HEK293T (cell line): ENCODE measurements at regions not wholly inside any gene's neighbourhood (a gene's known extent, or its start where the extent isn't known, plus 50 kb on each side); places are given as distances from the start of the nearest gene placed in this dataset.

Source experiments
- CTCF ChIA-PET: fragments of 350-600 bp; formaldehyde crosslinking; extraction: SDS; loops from one replicate; lab custom pipeline; 2021; ENCODE audit warnings: antibody characterized with exemption, inconsistent platforms; lab: Yijun Ruan, JAX
- POLR2A ChIA-PET: fragments of 350-600 bp; formaldehyde crosslinking; extraction: SDS; loops from one replicate; lab custom pipeline; 2020; ENCODE audit warnings: antibody characterized with exemption, inconsistent platforms; lab: Yijun Ruan, JAX
- DNase-seq: peaks from one replicate; pipeline ENCODE4 v3.0.0; 2012; ENCODE audit warnings: mixed read lengths; ENCODE audit errors: extremely low spot score
- ARNT ChIP-seq: fragments of 450-650 bp; IDR thresholded peaks from 2 replicates; pipeline ENCODE4 v1.6.1; 2017; ENCODE audit warnings: mild to moderate bottlenecking
- BHLHE40 ChIP-seq: fragments of 450-650 bp; IDR thresholded peaks from 2 replicates; pipeline ENCODE4 v1.6.1; 2016; ENCODE audit warnings: mild to moderate bottlenecking, moderate library complexity, borderline replicate concordance
- CTBP1 ChIP-seq: fragments of 450-650 bp; IDR thresholded peaks from 2 replicates; pipeline ENCODE4 v1.6.1; 2016; ENCODE audit warnings: borderline replicate concordance
- ELF4 ChIP-seq: fragments of 450-650 bp; IDR thresholded peaks from 2 replicates; pipeline ENCODE4 v1.6.1; 2017; ENCODE audit warnings: antibody characterized with exemption
- FOXA1 ChIP-seq: fragments of 450-650 bp; IDR thresholded peaks from 2 replicates; pipeline ENCODE4 v1.6.1; 2016; ENCODE audit warnings: mild to moderate bottlenecking
- FOXK2 ChIP-seq: fragments of 450-650 bp; IDR thresholded peaks from 2 replicates; pipeline ENCODE4 v1.6.1; 2016; ENCODE audit warnings: mild to moderate bottlenecking
- FOXM1 ChIP-seq: fragments of 450-650 bp; IDR thresholded peaks from 2 replicates; pipeline ENCODE4 v1.6.1; 2017; ENCODE audit warnings: mild to moderate bottlenecking, borderline replicate concordance
- HDGF ChIP-seq: fragments of 450-650 bp; IDR thresholded peaks from 2 replicates; pipeline ENCODE4 v1.6.1; 2017; ENCODE audit warnings: antibody characterized with exemption, borderline replicate concordance
- L3MBTL2 ChIP-seq: fragments of 450-650 bp; conservative IDR thresholded peaks from 2 replicates; pipeline ENCODE4 v1.6.1; 2016; ENCODE audit warnings: mild to moderate bottlenecking
- LEF1 ChIP-seq: fragments of 450-650 bp; IDR thresholded peaks from 2 replicates; pipeline ENCODE4 v1.6.1; 2017; ENCODE audit warnings: mild to moderate bottlenecking, borderline replicate concordance
- NFRKB ChIP-seq: fragments of 450-650 bp; IDR thresholded peaks from 2 replicates; pipeline ENCODE4 v1.6.1; 2016; ENCODE audit warnings: mild to moderate bottlenecking, moderate library complexity
- SP1 ChIP-seq: fragments of 450-650 bp; IDR thresholded peaks from 2 replicates; pipeline ENCODE4 v1.6.1; 2017
- SUZ12 ChIP-seq: fragments of 450-650 bp; IDR thresholded peaks from 2 replicates; pipeline ENCODE4 v1.6.1; 2016; ENCODE audit warnings: mild to moderate bottlenecking
- TARDBP ChIP-seq: fragments of 450-650 bp; IDR thresholded peaks from 2 replicates; pipeline ENCODE4 v1.6.1; 2016
- ZNF384 ChIP-seq: fragments of 450-650 bp; IDR thresholded peaks from 2 replicates; pipeline ENCODE4 v1.6.1; 2016
- TF ChIP-seq, protein P1 (sequence below): fragments of 450-650 bp; IDR thresholded peaks from 2 replicates; pipeline ENCODE4 v1.6.1; 2016

DNA sequence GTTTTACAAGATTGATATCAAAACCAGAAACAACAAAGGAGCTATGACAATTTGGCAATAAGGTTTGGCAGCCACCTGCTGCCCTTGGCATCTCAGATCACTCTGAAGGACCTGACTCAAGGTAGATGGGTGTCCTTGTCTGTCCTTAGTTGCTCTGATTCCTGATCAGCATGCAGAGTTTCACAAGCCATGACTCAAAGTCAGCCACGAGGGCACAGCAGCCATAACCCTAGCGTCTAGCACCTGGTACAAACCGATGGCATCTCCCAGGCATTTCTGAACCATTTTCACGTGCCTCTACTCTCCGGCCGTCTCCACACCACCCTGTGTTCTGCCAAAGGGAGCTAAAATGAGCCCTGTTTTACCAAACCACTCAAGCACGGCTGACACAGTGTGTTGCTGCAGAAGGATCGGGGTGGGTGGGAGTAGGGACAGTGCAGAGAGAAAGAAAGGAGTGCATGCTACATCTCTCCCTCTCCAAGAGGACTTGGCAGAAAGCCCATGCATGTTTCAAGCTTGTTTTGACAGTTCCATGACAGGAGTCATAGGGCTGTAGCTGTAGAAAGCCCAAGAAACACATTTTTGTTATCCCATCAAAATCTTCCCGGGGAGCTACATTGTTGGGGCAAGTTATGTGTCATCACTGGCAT is 297.3 kb downstream of the ABCC12 start:
- ChIA-PET POLR2A (interaction anchor here (1.0 kb wide), 1 partner anchor 8 kb away, joined by 3 read pairs; no protein-coding TSS in a partner anchor), CTCF (interaction anchor here (1.1 kb wide), 1 partner anchor 12 kb away, joined by 3 read pairs; no protein-coding TSS in a partner anchor)
- no peak for DNase-seq
- TF ChIP-seq SUZ12 = no peak
- no peak for TF ChIP-seq FOXM1
- no peak for TF ChIP-seq HDGF
- TF ChIP-seq ARNT = no peak
- no peak for TF ChIP-seq FOXA1
- TF ChIP-seq NFRKB = no peak
- TF ChIP-seq CTBP1 = no peak
- no peak for TF ChIP-seq ELF4
- TF ChIP-seq SP1 = no peak
- no peak for TF ChIP-seq TARDBP
- TF ChIP-seq, protein P1, sequence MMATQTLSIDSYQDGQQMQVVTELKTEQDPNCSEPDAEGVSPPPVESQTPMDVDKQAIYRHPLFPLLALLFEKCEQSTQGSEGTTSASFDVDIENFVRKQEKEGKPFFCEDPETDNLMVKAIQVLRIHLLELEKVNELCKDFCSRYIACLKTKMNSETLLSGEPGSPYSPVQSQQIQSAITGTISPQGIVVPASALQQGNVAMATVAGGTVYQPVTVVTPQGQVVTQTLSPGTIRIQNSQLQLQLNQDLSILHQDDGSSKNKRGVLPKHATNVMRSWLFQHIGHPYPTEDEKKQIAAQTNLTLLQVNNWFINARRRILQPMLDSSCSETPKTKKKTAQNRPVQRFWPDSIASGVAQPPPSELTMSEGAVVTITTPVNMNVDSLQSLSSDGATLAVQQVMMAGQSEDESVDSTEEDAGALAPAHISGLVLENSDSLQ = no peak
- TF ChIP-seq L3MBTL2 = no peak
- no peak for TF ChIP-seq BHLHE40
- no peak for TF ChIP-seq LEF1
- no peak for TF ChIP-seq ZNF384

DNA sequence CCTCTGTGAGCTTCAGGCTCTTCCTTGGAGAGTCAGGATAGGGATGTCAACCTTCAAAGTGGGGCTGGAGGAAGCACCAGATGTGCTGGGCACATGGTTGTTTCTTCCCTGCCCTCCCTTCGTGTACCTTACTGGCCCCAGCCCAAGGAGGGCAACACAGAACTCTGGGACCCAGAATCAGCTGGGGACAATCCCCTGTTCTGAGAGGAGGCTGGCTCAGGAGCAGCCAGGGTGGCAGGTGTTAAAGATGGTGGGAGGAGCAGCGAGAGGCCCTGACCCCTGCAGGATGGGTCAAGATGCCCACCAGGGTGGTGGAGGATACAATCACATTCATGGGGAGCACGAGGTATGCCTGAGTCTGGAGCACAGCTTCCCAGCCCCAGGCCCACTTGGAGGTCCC is 300.4 kb downstream of the ABCC12 start:
- no peak for TF ChIP-seq L3MBTL2
- TF ChIP-seq ZNF384 = no peak
- no peak for TF ChIP-seq FOXM1
- no peak for TF ChIP-seq ARNT
- TF ChIP-seq LEF1 = no peak
- TF ChIP-seq SP1 = no peak
- TF ChIP-seq HDGF = no peak
- TF ChIP-seq FOXA1 = no peak
- no peak for TF ChIP-seq FOXK2
- TF ChIP-seq CTBP1 = no peak
- TF ChIP-seq NFRKB = no peak
- TF ChIP-seq BHLHE40 = no peak
- TF ChIP-seq, protein P1 = no peak
- TF ChIP-seq SUZ12 = no peak
- no peak for TF ChIP-seq TARDBP
- ChIA-PET POLR2A (no interaction called here), CTCF (no interaction called here)
- no peak for DNase-seq

DNA sequence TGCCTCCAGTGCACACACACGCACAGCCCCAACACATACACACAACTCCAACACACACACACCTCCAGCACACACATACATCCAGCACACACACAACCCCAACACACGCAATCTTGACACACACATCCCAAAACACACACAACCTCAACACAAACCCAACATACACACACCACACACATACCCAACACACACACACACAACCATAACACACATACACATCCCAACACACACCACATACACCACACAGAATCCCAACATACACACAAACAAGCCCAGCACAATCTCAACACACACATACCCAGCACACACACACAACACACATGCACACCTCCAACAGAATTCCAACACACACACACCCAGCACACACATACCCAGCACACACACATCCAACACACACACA is 301.1 kb downstream of the ABCC12 start:
- no peak for TF ChIP-seq FOXK2
- no peak for TF ChIP-seq SUZ12
- TF ChIP-seq ZNF384 = no peak
- TF ChIP-seq SP1 = no peak
- POLR2A ChIA-PET = no interaction called here
- CTCF ChIA-PET = no interaction called here

DNA sequence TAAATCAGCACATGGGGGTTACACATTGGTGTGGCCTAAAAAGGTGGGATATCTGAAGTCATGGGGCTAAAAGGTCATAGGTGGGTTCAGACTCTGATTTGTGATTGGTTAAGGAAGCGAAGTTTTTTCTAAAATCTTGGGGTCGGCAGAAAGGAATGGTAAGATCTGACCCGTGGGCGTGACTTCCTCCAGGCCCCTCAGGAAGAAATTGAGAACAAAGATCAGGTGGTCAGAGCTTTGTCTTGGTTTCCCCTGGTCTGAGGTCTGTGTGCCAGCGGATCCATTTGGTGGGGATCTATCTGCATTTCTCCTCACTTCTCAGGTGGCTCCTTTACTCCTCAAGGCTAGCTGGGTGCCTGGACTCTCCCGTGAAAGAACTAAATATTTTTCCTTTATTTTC is 302.8 kb downstream of the ABCC12 start:
- CTCF ChIA-PET = no interaction called here
- POLR2A ChIA-PET = no interaction called here
- TF ChIP-seq FOXK2 (no peak), L3MBTL2 (no peak), SP1 (no peak), FOXA1 (no peak), LEF1 (no peak), ARNT (no peak), ZNF384 (no peak)
- DNase-seq = no peak

More for the DNA sequence above, 301.1 kb downstream of the ABCC12 start:
- no peak for DNase-seq

- no peak for DNase-seq
- TF ChIP-seq L3MBTL2 (no peak), FOXA1 (no peak), TARDBP (no peak), HDGF (no peak), FOXM1 (no peak), FOXK2 (no peak), LEF1 (no peak), SP1 (no peak), ARNT (no peak), NFRKB (no peak), SUZ12 (no peak), CTBP1 (no peak), BHLHE40 (no peak), ZNF384 (no peak)
- TF ChIP-seq, protein P1 = no peak
- CTCF ChIA-PET = no interaction called here
Measured at GRCh38 chr16:47851146-47851545, 304.6 kb downstream of the ABCC12 start.

GRCh38 chr16:47849736-47850135 is 306.1 kb downstream of the ABCC12 start:
- TF ChIP-seq L3MBTL2 = no peak
- ChIA-PET POLR2A (interaction anchor here (1.0 kb wide), 1 partner anchor 9 kb away, joined by 3 read pairs; no protein-coding TSS in a partner anchor), CTCF (no interaction called here)
- no peak for DNase-seq

More at GRCh38 chr16:47851146-47851545, 304.6 kb downstream of the ABCC12 start:
- POLR2A ChIA-PET = no interaction called here
